Stimulated activated CD8-positive, alpha-beta memory T cell treated with anti-CD3 and anti-CD28 coated beads, Interleukin-7, amount 100 ng/mL, for 48 hours (primary cell): ENCODE measurements at regions not wholly inside any gene's neighbourhood (a gene's known extent, or its start where the extent isn't known, plus 50 kb on each side); places are given as distances from the start of the nearest gene placed in this dataset.
A peak's percentile ranks its signal among the peaks of the same experiment; 100 is the strongest.
"Not testable (repeated sequence)": the region's sequence is repeated elsewhere in the genome, so short reads cannot be mapped to it uniquely, and the experiment has no call there.

Experiments
- DNase-seq, 2 donors: peaks; one replicate each; pipeline ENCODE4 v3.0.0-alpha.2; 2020; ENCODE audit warnings: low read depth in 1 of 2; ENCODE audit errors: extremely low read depth in 1 of 2

DNA sequence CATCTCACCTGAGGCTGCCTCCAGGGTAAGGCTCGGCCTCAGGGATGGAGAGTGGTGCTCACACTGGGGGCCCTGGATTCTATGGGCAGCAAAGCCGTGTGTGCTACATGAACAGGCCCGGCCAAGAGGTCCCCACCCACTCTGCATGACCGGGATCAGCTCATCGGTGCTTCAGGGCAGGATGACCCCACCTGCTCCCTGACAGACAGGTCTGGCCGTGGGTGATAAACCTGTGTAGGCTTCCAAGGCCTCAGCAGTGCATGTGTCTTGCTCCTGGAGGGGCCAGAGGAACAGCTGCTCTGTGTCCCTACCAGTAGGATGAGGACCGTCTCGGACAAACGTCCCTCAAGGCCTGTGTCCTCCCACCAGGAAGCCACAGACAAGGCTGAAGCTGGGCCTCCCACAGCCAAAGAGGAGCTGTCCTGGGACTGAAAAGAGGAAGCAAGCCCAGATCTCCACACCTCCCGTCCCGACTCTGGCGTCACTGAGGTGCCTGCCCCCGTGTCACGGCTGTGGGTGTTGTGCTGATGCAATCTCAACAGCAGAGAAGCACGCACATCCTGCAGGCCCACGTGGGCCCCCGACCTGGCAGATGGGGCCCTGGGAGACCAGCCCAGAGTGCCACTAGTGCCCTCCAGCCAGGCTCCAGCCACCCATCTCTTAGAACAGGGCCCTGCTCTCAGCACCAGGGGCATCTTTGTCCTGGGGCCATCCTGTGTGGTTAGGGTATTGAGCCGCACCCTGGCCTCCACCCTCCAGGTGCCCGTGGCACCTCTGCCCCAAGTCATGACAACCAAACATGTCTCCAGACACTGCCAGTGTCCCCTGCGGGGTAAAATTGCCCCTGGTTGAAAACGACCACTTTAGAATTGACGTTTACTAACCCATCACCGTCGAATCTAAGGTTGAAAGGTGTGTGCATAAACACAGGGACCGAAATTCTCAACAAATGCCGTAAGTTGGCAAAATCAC is 5455.9 kb upstream of the TPTE start:
- peak; percentile 42 to 45 for DNase-seq

- DNase-seq, result not testable (repeated sequence)
Observed at GRCh38 chr21:5066682-5067251, 5454.6 kb upstream of the TPTE start.

DNA sequence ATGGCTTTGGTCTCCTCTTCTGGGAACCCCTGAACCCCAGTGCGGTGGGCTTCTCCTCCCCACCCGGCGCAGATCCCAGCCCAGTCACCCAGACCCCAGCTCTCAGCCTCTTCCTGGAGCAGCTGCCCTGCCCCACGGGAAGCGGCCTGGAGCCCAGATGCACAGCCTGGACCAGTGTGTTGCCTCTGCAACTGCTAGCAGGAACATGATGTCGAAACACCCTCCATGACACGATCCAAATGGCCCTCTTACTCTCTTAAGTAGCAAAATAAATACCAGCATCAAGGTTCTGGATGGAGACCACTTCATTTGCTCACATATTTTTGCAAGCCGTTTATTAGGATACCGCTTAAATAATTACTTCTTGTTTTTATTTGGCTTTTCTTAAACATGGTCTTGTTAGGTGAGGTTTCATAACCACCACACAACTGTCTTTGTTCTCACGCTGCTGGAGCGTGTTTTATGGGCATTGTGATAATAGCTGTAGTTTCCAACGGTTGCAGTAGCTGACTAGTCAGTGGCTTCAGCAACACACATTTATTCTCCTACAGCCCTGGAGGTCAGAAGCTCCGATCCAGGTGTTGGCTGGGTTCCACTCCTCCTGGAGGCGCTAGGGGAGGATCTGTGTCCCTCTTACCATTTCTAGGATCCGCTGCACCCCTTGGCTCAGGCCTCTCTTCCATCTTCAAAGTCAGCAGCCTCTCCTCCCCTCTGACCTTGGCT is 5453.9 kb upstream of the TPTE start:
- DNase-seq, result not testable (repeated sequence)

- not testable (repeated sequence) for DNase-seq
Observed at GRCh38 chr21:5068649-5069048, 5452.7 kb upstream of the TPTE start.

DNA sequence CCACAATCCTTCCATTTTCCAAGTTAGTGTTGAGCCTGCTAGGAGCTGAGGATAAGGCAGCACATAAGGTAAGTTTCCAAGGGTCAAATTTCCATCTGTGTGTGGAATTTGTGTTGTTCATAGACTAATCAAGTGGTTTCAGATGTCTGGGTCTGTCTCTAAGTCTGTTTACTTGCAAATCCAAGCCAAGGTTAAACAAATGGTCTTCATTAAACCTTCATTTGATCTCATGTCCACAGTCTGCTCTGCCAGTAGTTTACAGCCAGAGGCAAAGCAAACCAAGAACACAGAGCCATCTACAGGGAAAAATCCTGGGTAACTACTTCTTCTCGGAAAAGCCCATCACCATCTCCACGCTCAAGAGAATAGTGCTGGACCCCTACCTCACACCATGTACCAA is 5450.2 kb upstream of the TPTE start:
- not testable (repeated sequence) for DNase-seq

DNA sequence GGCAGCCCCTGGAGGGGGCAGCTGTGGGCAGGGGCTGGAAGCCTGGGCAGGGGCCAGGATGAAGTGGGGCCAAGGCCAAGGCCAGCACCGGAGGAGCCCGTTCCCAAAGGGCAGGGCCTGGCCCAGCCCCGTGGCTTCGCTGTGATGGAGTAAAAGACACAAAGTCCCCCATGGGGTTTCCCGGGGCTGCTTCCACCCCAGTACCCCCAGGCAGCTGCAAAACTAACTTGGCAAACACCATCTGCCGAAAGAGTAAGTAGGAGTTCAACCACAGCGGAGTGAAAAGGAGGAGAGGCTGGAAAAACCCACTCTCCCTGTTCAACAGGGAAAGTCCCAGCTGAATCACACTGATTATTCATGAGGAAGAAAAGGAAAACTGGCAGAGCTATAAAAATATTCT is 5444.5 kb upstream of the TPTE start:
- DNase-seq, result not testable (repeated sequence)

DNA sequence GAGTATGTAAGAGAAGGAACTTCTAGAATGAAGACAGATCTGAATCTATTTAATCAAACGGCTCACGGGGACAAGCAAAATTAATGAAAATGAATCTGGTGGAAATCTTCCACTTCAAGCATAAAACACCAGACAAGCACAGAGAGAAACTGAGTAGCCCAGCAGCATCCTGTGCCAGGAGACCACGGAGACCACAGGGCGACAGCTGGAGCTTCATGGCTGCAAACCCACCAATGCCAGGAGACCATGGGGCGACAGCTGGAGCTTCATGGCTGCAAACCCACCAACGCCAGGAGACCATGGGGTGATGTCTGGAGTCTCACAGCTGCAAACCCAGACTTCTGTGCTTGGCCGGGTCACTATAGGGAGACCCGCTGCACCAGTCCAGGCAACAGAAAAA is 5442.0 kb upstream of the TPTE start:
- not testable (repeated sequence) for DNase-seq

DNA sequence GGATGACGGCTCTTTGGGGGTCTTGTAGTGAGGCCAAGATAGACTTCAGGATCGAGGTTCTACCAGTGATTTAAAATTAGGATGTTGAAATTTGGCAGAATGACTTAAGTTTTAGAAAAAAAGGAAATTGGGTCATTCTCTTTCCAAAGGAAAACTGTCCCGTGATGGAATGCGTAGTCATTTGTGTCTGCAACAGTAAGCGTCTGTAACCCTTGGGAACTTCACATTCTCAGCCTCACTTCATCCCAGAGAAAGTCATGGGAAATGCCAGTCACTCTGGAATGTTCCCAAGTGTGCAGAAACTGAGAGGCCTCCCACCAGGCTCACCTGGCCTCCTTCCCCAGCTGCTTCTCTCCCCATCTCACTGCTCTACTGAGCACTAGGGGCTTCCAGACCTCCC is 5441.4 kb upstream of the TPTE start:
- DNase-seq, result not testable (repeated sequence)

GRCh38 chr21:5084246-5084645 is 5437.1 kb upstream of the TPTE start:
- not testable (repeated sequence) for DNase-seq

- not testable (repeated sequence) for DNase-seq
Observed at GRCh38 chr21:5085456-5085855, 5435.9 kb upstream of the TPTE start.

DNA sequence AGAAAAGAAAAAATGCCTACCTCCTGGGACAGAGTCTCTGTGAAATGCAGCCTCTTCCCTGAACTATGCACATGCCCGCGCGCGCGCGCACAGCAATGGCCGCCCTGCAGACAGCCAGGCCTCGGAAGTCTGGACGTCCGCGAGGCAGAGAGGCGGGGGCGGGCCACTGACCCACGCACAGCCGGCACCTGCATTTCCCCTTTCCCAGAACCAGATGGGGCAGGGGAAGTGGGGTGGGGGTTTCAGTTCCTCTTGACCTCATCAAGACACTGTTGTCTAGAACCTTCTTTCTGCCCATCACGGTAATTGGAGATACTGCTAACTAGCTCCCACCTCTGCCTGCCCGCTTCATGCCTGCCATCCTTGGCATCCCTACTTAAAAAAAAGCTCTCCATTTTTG is 5435.0 kb upstream of the TPTE start:
- DNase-seq, result not testable (repeated sequence)

DNA sequence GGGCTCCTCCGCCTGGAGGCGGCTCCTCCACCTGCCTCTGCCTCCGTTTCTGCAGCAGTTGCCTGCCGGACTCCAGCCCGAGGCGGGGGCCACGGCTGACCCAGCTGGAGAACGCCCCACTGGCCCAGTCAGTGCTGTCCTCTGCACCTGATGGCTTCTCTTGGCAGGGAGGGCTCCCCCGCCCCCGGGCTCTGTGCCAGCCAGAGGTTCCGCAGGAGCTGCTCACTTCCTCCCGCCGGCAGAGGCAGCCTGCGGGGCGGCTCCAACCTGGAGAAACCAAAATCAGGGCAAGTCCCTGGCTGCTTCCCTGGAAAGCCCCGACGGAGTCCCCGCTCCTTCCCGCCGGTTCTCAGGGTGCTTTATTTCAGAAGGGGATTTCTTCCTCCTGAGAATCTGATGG is 5432.6 kb upstream of the TPTE start:
- DNase-seq, result not testable (repeated sequence)

DNA sequence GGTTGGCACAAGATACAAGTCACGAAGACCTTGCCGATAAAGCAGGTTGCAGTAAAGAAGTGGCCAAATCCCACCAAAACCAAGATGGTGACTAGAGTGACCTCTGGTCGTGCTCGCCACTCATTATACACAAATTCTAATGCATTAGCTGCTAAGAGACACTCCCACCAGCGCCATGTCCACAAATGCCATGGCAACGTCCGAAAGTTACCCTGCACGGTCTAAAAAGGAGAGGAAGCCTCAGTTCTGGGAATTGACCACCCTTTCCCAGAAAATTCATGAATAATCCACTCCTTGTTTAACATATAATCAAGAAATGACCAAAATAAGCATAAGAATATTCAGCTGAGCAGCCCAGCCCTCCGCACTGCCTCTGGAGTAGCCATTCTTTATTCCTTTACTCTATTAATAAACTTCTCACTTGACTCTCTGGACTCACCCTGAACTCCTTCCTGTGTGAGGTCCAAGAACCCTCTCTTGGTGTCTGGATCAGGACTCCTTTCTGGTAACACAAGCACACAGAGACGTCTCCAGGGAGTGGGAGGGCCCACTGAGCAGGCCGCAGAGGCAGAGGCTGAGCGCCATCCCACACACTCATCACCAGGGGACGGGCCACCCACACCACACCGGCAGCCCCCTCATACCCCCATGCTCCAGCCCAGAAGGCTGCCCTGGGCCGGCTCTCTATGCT is 5431.8 kb upstream of the TPTE start:
- not testable (repeated sequence) for DNase-seq

- DNase-seq, result not testable (repeated sequence)
Observed at GRCh38 chr21:5090132-5091079, 5431.0 kb upstream of the TPTE start.

GRCh38 chr21:5091274-5091673 is 5430.1 kb upstream of the TPTE start:
- not testable (repeated sequence) for DNase-seq

- DNase-seq, result not testable (repeated sequence)
Observed at GRCh38 chr21:5095628-5096027, 5425.8 kb upstream of the TPTE start.

DNA sequence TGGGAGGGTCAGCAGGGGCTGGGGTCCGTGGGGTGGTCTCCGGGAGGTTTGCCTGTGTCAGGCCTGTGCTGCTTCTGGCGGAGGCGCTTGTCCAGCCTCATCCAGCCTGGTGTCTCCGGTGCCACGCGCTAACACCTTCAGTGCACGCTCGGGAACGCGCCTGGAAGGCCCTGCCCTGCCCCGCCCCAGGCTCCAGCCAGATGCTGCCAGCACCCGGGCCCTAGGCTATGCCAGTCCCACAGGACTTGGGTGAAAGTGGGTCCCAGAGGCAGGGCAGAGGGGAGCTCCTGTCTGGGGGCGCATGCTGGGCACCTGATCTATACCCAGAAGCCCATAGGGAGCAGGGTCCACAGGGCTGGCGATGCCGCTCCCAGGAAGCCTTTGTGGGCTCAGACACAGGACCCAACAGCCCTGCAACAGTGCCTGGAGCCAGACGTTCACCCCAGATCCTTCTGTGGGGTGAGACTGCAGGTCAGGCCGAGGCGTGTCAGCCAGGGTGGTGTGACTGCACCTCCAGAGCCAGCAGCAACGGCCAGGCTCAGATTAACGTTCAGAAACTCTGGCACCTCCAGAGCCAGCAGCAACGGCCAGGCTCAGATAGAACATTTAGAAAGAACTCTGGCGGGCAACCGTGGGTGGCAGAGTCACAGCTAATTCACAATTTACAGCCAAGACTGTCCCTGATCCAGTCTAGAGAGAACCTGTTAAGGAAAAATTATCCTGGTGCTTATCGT is 5423.2 kb upstream of the TPTE start:
- DNase-seq, result not testable (repeated sequence)

DNA sequence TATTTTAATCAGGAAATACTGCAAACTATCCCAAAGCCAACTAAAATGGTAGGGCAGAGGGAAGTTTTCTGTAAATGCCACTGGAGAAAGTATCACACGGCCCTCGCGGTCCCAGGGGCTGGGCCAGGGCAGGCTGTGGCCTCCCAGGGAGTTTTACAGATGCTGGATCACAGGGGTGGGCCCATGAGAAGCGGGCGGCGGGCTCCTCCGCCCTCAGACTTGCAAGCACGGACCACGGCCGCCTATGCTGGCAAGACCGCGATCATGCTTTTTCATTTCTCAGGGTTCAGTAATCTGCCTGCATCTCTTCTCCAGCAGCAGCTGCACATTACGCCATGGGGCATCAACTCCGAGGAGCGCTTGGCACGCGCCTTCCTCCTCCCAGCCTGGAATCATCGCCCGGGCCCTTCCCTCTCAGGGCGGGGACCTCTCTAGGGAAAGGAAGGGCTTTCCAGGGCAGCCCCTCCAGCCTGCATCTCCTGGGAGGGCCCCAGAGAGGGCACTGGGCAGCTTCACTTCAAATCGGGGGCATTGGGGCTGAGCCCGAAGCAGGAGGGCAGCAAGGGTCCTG is 5420.7 kb upstream of the TPTE start:
- DNase-seq, result not testable (repeated sequence)

DNA sequence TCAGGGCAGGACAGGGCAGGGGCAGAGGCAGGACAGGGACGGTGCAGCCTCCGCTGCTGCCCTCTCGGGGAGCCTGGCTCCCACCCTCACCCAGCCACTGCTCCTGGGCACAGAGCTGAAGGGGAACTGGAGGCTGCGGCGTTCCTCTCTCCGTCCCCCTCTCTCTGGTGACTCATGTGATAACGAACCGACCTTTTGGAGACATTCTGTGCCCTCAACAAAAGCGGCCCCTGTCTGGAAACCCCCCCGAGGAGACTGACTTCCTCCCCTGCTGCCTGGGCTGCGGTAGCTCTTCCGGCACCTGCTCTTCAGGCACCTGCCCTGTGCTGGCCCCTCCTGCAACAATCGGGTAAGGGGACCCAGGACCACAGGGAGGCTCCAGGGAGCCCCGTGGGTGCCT is 5419.6 kb upstream of the TPTE start:
- peak; percentile 50 to 76 for DNase-seq
